HCT116 (cell line): ENCODE measurements at regions not wholly inside any gene's neighbourhood (a gene's known extent, or its start where the extent isn't known, plus 50 kb on each side); places are given as distances from the start of the nearest gene placed in this dataset.

Source experiments
- ATAC-seq: fragments of 200-7000 bp; cut with Tn5 transposase; 2 replicates; pipeline ENCODE4 v1.9.1; 2020; ENCODE audit warnings: mild to moderate bottlenecking, moderate library complexity
- BruUV-seq: library from RNA; stranded (reverse); fragments of 400-500 nt; replicated peaks from 2 replicates; lab custom pipeline; 2021; lab: Mats Ljungman, UMichigan
- CTCF ChIA-PET: fragments of 300-600 bp; sonication (Branson Sonifier 250); formaldehyde crosslinking; loops from one replicate; lab custom pipeline; 2021; ENCODE audit warnings: antibody characterized with exemption; lab: Charles Lee
- POLR2A ChIA-PET: fragments of 300-600, 350-600 bp; sonication (Branson Sonifier 250); formaldehyde crosslinking; loops from one replicate; lab custom pipeline; 2021; ENCODE audit warnings: antibody characterized with exemption; lab: Charles Lee
- RAD21 ChIA-PET, 2 experiments: fragments of 300-600 bp; sonication (Branson Sonifier 250); formaldehyde crosslinking; loops; one replicate each; lab custom pipeline; 2023; ENCODE audit warnings: low total read pairs in 2 of 2; ENCODE audit not compliant: uncharacterized antibody in 2 of 2, unreplicated experiment in 2 of 2, low non-redundant PET in 1 of 2; lab: Charles Lee
- DNase-seq: peaks from one replicate; pipeline ENCODE4 v3.0.0-alpha.2; 2010; ENCODE audit warnings: low read depth, low spot score
- H2AFZ ChIP-seq: fragments of 200-600 bp; shearing (Covaris generic), sonication (generic); 2 replicates; pipeline ENCODE4 v1.6.1; 2017; ENCODE audit warnings: low read depth, mixed run types, mixed read lengths, antibody characterized with exemption, low read length; ENCODE audit not compliant: poor library complexity, severe bottlenecking
- H3K27ac ChIP-seq: 2 replicates; pipeline ENCODE4 v1.5.1; 2012; ENCODE audit warnings: low read depth, low read length
- H3K27me3 ChIP-seq: fragments of 200-600 bp; sonication (generic); 2 replicates; pipeline ENCODE4 v1.6.1; 2016; ENCODE audit warnings: mixed run types, low read length, mixed read lengths; ENCODE audit not compliant: insufficient read depth
- H3K36me3 ChIP-seq, 2 experiments: fragments of 200-500 bp in 1 of 2; fragments of 200-600 bp in 1 of 2; sonication (Bioruptor generic) in 1 of 2; sonication (generic) in 1 of 2; 2 replicates each; pipeline versions ENCODE4 v1.5.1 to v1.6.1; 2014 to 2016; ENCODE audit warnings: low read length in 2 of 2, inconsistent platforms in 1 of 2, mixed read lengths in 1 of 2, mixed run types in 1 of 2; ENCODE audit not compliant: insufficient read depth in 2 of 2, control insufficient read depth in 1 of 2
- H3K4me1 ChIP-seq, 2 experiments: fragments of 200-600 bp in 1 of 2; sonication (generic) in 1 of 2; 2 replicates each; pipeline versions ENCODE4 v1.5.1 to v1.6.1; 2012 to 2017; ENCODE audit warnings: low read length in 2 of 2, inconsistent platforms in 1 of 2, mild to moderate bottlenecking in 1 of 2, mixed read lengths in 1 of 2, mixed run types in 1 of 2, moderate library complexity in 1 of 2; ENCODE audit not compliant: insufficient read depth in 2 of 2, control insufficient read depth in 1 of 2
- H3K4me2 ChIP-seq: fragments of 200-600 bp; sonication (generic); 2 replicates; pipeline ENCODE4 v1.6.1; 2017; ENCODE audit warnings: mixed run types, low read length, mixed read lengths
- H3K4me3 ChIP-seq, 2 experiments: fragments of 200-600 bp in 1 of 2; sonication (generic) in 1 of 2; replicated peaks in 1 of 2; 2 replicates each; pipeline ENCODE4 v1.5.1; 2011 to 2016; ENCODE audit warnings: low read length in 2 of 2, control low read depth in 1 of 2, low read depth in 1 of 2, mild to moderate bottlenecking in 1 of 2, mixed read lengths in 1 of 2, mixed run types in 1 of 2
- H3K79me2 ChIP-seq: fragments of 200-600 bp; sonication (generic); 2 replicates; pipeline ENCODE4 v1.6.1; 2017; ENCODE audit warnings: mild to moderate bottlenecking, mixed run types, low read length, moderate library complexity, mixed read lengths; ENCODE audit not compliant: insufficient read depth
- H3K9ac ChIP-seq: fragments of 200-600 bp; sonication (generic); 2 replicates; pipeline ENCODE4 v1.6.1; 2016; ENCODE audit warnings: low read length, mixed read lengths
- H3K9me2 ChIP-seq: fragments of 200-600 bp; sonication (generic), shearing (Covaris generic); 2 replicates; pipeline ENCODE4 v1.6.1; 2017; ENCODE audit warnings: mixed run types, mild to moderate bottlenecking, moderate library complexity; ENCODE audit not compliant: insufficient read depth
- H3K9me3 ChIP-seq, 2 experiments: fragments of 200-500 bp in 1 of 2; fragments of 200-600 bp in 1 of 2; sonication (Bioruptor generic) in 1 of 2; sonication (generic) in 1 of 2; 2 replicates each; pipeline ENCODE4 v1.6.1; 2014 to 2017; ENCODE audit warnings: low read length in 2 of 2, mixed read lengths in 2 of 2, inconsistent platforms in 1 of 2, low read depth in 1 of 2, mild to moderate bottlenecking in 1 of 2, mixed run types in 1 of 2, moderate library complexity in 1 of 2; ENCODE audit not compliant: control insufficient read depth in 1 of 2, insufficient read depth in 1 of 2
- H4K20me1 ChIP-seq: fragments of 200-600 bp; sonication (generic), shearing (Covaris generic); 2 replicates; pipeline ENCODE4 v1.6.1; 2017; ENCODE audit warnings: mixed run types, mild to moderate bottlenecking, moderate library complexity; ENCODE audit not compliant: insufficient read depth
- EGR1 ChIP-seq: IDR thresholded peaks from 2 replicates; pipeline ENCODE4 v1.6.1; 2012; ENCODE audit warnings: low read depth
- POLR2A ChIP-seq: IDR thresholded peaks from 2 replicates; pipeline ENCODE4 v1.7.0; 2011; ENCODE audit warnings: borderline replicate concordance; ENCODE audit not compliant: insufficient read depth, insufficient read length; ENCODE audit errors: extremely low read depth
- YY1 ChIP-seq: IDR thresholded peaks from 2 replicates; pipeline ENCODE4 v1.6.1; 2011; ENCODE audit warnings: low read length, low read depth, moderate library complexity, mild to moderate bottlenecking; ENCODE audit not compliant: insufficient replicate concordance; ENCODE audit errors: extremely low read depth
- intact Hi-C: fragments of 100-400 bp; cut with micrococcal nuclease; formaldehyde crosslinking; loops from 2 replicates; pipeline ENCODE4 v1.10.0; 2022
- TF ChIP-seq, protein P1 (sequence below), 3 experiments: fragments of 200-600 bp in 1 of 3; sonication (generic) in 1 of 3; IDR thresholded peaks in 2 of 3; conservative IDR thresholded peaks in 1 of 3; 2 replicates each; pipeline ENCODE4 v1.5.1; 2012 to 2017; ENCODE audit warnings: low read depth in 2 of 3, low read length in 2 of 3, antibody characterized with exemption in 1 of 3, borderline replicate concordance in 1 of 3, control low read depth in 1 of 3, mild to moderate bottlenecking in 1 of 3, mixed read lengths in 1 of 3, mixed run types in 1 of 3, moderate library complexity in 1 of 3; ENCODE audit not compliant: insufficient read depth in 1 of 3
- TF ChIP-seq, protein P2 (sequence below): IDR thresholded peaks from 2 replicates; pipeline ENCODE4 v1.6.1; 2011; ENCODE audit warnings: mild to moderate bottlenecking, low read length, moderate library complexity; ENCODE audit not compliant: insufficient replicate concordance; ENCODE audit errors: extremely low read depth

DNA sequence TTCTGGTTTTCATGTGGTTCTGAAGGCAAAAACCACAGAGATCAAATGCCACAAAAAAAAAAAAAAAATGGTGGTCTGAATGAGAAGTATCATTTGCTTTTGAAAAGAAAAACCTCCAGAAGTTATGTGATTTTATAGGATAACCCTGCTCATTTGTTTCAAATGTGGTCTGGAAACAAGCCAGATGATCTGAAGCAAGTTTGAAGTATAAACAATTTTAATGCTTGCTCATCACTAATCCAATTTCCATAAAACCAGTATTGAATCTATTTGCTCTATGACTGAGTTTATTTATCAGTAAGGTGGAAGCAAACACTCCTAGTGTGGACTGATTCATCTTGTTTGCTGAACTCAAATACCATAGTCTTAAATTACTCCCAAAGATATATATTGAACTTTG, 407.3 kb upstream of the FLRT2 start:
- Histone ChIP-seq H3K4me1 (no peaks in the 10 kb centered on the region), H3K9me2 (no peaks in the 10 kb centered on the region), H4K20me1 (no peaks in the 10 kb centered on the region), H3K36me3 (no peaks in the 10 kb centered on the region), H3K4me3 (no peak overlapping the region), H2AFZ (no peak overlapping the region), H3K27me3 (no peaks in the 10 kb centered on the region), H3K4me2 (no peak overlapping the region), H3K9ac (no peak overlapping the region), H3K27ac (no peak overlapping the region), H3K79me2 (no peaks in the 10 kb centered on the region), H3K9me3 (peaks cover 4 to 23% of the 10 kb centered on the region in 2 experiments; a peak in 3 of 4 replicates)
- DNase-seq: no peak
- RAD21 ChIA-PET: no interaction called here
- no TSS peak for BruUV-seq
- intact Hi-C loops: no loop called here
- CTCF ChIA-PET: no interaction called here
- no peak for TF ChIP-seq EGR1
- TF ChIP-seq, protein P1, sequence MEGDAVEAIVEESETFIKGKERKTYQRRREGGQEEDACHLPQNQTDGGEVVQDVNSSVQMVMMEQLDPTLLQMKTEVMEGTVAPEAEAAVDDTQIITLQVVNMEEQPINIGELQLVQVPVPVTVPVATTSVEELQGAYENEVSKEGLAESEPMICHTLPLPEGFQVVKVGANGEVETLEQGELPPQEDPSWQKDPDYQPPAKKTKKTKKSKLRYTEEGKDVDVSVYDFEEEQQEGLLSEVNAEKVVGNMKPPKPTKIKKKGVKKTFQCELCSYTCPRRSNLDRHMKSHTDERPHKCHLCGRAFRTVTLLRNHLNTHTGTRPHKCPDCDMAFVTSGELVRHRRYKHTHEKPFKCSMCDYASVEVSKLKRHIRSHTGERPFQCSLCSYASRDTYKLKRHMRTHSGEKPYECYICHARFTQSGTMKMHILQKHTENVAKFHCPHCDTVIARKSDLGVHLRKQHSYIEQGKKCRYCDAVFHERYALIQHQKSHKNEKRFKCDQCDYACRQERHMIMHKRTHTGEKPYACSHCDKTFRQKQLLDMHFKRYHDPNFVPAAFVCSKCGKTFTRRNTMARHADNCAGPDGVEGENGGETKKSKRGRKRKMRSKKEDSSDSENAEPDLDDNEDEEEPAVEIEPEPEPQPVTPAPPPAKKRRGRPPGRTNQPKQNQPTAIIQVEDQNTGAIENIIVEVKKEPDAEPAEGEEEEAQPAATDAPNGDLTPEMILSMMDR (IDR thresholded peaks at IDR 0.05 in 2 of 3, conservative IDR thresholded peaks at IDR 0.05 in 1 of 3; ENCODE audit: borderline replicate concordance in 1 of 3, insufficient read depth in 1 of 3, low read depth in 2 of 3, low read length in 2 of 3): no peak
- no peak for TF ChIP-seq POLR2A
- TF ChIP-seq YY1: no peak
- TF ChIP-seq, protein P2, sequence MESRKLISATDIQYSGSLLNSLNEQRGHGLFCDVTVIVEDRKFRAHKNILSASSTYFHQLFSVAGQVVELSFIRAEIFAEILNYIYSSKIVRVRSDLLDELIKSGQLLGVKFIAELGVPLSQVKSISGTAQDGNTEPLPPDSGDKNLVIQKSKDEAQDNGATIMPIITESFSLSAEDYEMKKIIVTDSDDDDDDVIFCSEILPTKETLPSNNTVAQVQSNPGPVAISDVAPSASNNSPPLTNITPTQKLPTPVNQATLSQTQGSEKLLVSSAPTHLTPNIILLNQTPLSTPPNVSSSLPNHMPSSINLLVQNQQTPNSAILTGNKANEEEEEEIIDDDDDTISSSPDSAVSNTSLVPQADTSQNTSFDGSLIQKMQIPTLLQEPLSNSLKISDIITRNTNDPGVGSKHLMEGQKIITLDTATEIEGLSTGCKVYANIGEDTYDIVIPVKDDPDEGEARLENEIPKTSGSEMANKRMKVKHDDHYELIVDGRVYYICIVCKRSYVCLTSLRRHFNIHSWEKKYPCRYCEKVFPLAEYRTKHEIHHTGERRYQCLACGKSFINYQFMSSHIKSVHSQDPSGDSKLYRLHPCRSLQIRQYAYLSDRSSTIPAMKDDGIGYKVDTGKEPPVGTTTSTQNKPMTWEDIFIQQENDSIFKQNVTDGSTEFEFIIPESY: no peak
- no peak for ATAC-seq
- POLR2A ChIA-PET: no interaction called here
